Esophagus (tissue), 2 donors: ENCODE measurements at regions not wholly inside any gene's neighbourhood (a gene's known extent, or its start where the extent isn't known, plus 50 kb on each side); places are given as distances from the start of the nearest gene placed in this dataset.

Experiments
- H3K27ac ChIP-seq, 2 donors: one replicate each; pipeline ENCODE4 v1.5.1; 2013; ENCODE audit warnings: low read depth in 2 of 2, mild to moderate bottlenecking in 2 of 2, inconsistent platforms in 1 of 2, low read length in 1 of 2, moderate library complexity in 1 of 2
- H3K27me3 ChIP-seq, 2 donors: one replicate each; pipeline ENCODE4 v1.6.1; 2013; ENCODE audit warnings: low read length in 2 of 2, control low read depth in 1 of 2, mild to moderate bottlenecking in 1 of 2; ENCODE audit not compliant: insufficient read depth in 2 of 2, control insufficient read depth in 1 of 2
- H3K36me3 ChIP-seq, 2 donors: one replicate each; pipeline ENCODE4 v1.6.1; 2013; ENCODE audit warnings: low read length in 1 of 2; ENCODE audit not compliant: control insufficient read depth in 2 of 2, insufficient read depth in 2 of 2
- H3K4me1 ChIP-seq, 2 donors: one replicate each; pipeline ENCODE4 v1.6.1; 2013; ENCODE audit warnings: low read length in 1 of 2; ENCODE audit not compliant: control insufficient read depth in 2 of 2, insufficient read depth in 2 of 2
- H3K4me3 ChIP-seq, 2 donors: one replicate each; pipeline ENCODE4 v1.5.1; 2013; ENCODE audit warnings: low read length in 2 of 2, mild to moderate bottlenecking in 2 of 2, low read depth in 1 of 2, moderate library complexity in 1 of 2
- H3K9me3 ChIP-seq, 2 donors: one replicate each; pipeline ENCODE4 v1.6.1; 2013; ENCODE audit warnings: mild to moderate bottlenecking in 2 of 2, low read depth in 1 of 2, low read length in 1 of 2, moderate library complexity in 1 of 2; ENCODE audit not compliant: control insufficient read depth in 2 of 2, insufficient read depth in 1 of 2
- WGBS, 2 donors: extraction: QIAGEN DNeasy Blood & Tissue Kit; methylation state at CpG; one replicate each; pipeline ENCODE4 v1.1.7; 2013; 5-methylcytosine and 5-hydroxymethylcytosine counted together
- donor health status: healthy with polysubstance abuse.
- donor health status: Bipolar disorder and iron deficiency.

DNA sequence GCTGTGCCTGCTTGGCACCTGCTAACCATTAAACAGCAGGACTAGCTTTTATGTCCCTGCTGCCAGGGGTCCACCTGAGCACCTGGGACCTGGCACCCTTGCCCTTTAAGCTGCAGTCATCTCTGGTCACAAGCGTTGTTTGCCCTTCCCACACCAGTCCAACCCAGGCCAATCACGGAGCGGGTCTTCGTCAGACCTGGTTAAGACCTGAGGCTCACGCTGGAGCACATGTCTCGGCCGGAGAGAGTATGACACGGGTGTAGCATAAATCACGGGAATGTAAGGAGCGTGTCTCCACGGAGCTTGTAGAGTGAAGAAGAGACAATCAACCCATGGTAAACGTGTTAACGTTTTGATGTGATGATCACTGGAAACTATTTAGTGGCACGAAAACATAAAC, 847.3 kb downstream of the BRD1 start:
- Histone ChIP-seq H3K27me3 (no peaks in the 10 kb centered on the region), H3K4me1 (no peaks in the 10 kb centered on the region), H3K27ac (no peak overlapping the region), H3K9me3 (peaks cover 0 to 4% of the 10 kb centered on the region in 2 donors), H3K4me3 (no peak overlapping the region), H3K36me3 (no peaks in the 10 kb centered on the region)
- 84 to 85% methylated on average over 14 of the region's 14 CpGs for WGBS, 2 donors

GRCh38 chr22:48979482-48979881, 848.2 kb downstream of the BRD1 start:
- H3K27me3 ChIP-seq, result no peaks in the 10 kb centered on the region

DNA sequence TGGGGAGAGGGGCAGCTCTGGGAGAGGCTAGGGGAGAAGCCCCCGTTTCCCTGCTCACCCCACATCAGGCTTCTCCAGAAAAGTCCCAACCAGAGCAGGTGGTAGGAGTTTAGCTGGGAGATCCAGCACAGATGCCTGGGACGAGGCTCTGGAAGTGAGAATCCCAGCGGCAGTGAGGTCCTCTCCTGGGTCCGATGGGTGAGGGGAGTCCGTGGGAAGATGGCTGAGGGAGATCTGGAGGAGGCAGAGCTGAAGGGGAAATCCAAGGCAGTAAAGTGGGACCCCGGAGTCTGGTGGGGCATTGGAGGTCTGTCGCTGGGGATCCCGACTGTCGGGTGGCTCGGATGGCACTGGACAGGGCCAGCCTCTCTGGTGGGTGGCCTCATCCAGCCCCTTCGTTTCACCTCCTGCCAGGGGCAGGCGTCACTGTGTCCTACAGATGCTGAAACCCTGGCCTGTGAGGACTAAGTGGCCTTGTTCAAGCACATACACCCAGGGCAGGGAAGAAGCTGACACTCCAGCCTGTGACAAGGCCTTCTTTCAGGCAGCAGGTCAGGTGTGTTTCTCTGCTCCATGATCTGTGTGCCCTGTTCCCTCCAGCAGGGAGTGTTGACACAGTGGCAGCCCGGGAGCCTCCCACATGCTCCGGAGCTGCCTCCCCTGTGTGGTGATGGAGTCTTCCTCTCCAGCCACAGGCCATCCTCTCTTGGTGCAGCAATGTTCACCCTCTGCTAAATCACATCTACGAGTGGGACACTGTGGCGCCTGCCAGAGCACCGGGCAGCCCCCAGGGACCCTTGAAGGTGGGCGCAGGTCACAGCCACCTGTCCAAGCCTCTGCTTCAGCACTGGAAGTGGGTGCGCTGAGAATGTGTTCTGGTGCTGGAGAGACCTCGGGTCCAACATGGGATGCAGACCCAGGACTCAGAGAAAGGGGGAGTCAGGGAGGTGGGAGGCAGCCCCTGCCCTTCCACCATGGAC, 850.8 kb downstream of the BRD1 start:
- H3K27me3 ChIP-seq, result no peaks in the 10 kb centered on the region
- peaks cover 0 to 4% of the 10 kb centered on the region in 2 donors for H3K9me3 ChIP-seq
- H3K4me1 ChIP-seq, result no peaks in the 10 kb centered on the region
- H3K36me3 ChIP-seq, result no peaks in the 10 kb centered on the region
- H3K27ac ChIP-seq, result no peak overlapping the region
- WGBS, 2 donors, result 70 to 74% methylated on average over 19 to 20 of the region's 20 CpGs
- H3K4me3 ChIP-seq, result no peak overlapping the region

More at GRCh38 chr22:48979482-48979881, 848.2 kb downstream of the BRD1 start:
- peaks cover 0 to 4% of the 10 kb centered on the region in 2 donors for H3K9me3 ChIP-seq
- WGBS, 2 donors, result 49 to 53% methylated on average over 4 of the region's 4 CpGs
- no peaks in the 10 kb centered on the region for H3K4me1 ChIP-seq
- no peak overlapping the region for H3K27ac ChIP-seq
- no peaks in the 10 kb centered on the region for H3K36me3 ChIP-seq
- H3K4me3 ChIP-seq, result no peak overlapping the region

- WGBS, 2 donors, result 57 to 59% methylated on average over 3 of the region's 3 CpGs
- Histone ChIP-seq H3K9me3 (peaks cover 0 to 4% of the 10 kb centered on the region in 2 donors), H3K36me3 (no peaks in the 10 kb centered on the region), H3K27ac (no peak overlapping the region), H3K27me3 (no peaks in the 10 kb centered on the region), H3K4me1 (no peaks in the 10 kb centered on the region), H3K4me3 (no peak overlapping the region)
Measured at GRCh38 chr22:48975886-48976285, 851.8 kb downstream of the BRD1 start.

DNA sequence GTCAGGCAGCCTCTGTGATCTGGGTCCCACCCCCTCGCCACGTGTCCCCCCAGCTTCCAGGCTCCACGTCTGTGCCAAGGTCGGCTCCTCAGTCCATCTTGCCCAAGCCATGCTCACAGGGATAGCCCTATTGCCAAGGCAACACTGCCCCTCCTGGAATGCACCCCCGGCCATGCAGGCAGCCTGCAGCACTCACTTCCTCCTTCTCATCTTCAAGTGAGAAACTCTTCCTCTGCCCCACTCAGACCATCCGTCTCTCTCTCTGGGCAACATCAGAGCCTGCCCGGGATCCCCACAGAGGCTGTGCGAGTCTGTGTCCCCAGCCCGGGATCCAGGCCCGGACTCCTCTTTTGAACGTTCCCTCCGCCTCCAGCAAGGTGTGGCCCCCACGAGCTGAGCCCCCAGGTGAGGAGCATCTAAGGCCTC, 852.3 kb downstream of the BRD1 start:
- H3K4me3 ChIP-seq, result no peak overlapping the region
- H3K27me3 ChIP-seq, result no peaks in the 10 kb centered on the region
- peaks cover 0 to 4% of the 10 kb centered on the region in 2 donors for H3K9me3 ChIP-seq
- WGBS, 2 donors, result 76 to 77% methylated on average over 13 of the region's 13 CpGs
- no peak overlapping the region for H3K27ac ChIP-seq
- no peaks in the 10 kb centered on the region for H3K4me1 ChIP-seq
- H3K36me3 ChIP-seq, result no peaks in the 10 kb centered on the region

DNA sequence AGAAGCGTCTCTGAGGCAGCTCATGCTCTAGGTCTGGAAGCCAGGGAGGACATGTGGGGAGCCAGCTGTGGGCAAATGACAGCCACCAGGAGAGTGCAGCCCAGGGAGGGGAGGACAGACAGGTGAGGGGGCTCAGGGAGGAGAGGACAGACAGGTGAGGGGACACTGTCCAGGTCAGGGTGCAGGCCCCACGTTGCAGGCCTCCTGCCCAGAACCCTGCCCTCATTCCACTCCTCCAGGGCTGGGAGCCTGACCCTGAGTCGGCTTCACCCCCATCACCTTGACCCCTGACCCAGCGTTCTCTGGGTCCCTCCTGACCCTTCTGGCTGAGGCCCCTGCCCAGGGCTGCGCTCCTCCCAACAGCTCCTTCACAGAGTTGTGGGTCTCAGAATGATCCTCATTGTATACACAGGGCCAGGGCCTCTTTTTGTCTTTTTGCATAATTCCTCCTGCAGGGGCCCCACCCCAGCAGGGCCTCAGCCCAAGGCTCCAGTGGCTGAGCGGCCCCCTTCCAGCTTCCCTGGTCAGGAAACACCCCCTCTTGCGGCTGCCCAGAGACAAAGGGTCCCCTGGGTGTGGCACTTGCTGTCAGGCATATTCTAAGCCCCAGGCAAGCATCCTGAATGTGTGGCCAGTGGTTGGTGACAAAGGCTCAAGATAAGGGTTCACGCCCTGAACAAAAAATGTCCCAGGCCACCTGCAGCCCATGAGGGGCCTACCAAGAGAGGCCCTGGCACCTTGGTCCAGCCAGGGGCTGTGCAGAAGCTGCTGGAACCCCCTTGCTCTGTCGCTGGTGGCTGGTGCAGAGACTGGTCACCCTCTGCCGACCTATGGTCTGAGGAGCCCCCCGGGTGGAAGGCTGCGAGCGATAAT, 853.0 kb downstream of the BRD1 start:
- 69 to 71% methylated on average over 12 to 13 of the region's 13 CpGs for WGBS, 2 donors
- Histone ChIP-seq H3K36me3 (no peaks in the 10 kb centered on the region), H3K27ac (no peak overlapping the region), H3K27me3 (no peaks in the 10 kb centered on the region), H3K4me1 (no peaks in the 10 kb centered on the region), H3K9me3 (peaks cover 0 to 4% of the 10 kb centered on the region in 2 donors), H3K4me3 (no peak overlapping the region)

DNA sequence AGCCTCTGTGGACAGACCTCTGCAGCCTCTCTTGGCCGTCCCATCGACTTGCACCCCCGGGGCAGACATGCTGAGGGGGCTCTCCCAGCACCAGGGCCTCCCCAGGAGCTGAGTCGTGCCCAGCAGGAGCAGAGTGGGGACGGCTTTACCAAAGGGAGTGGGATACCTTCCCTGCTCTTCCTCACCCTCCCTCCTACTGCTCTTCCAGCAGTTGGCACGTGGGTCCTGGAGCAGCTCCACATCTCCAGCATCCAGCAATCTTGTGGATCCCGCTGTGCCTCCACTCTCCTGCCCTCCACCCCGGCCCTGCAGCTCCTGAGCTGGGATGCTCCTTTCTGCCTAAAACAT, 854.0 kb downstream of the BRD1 start:
- no peak overlapping the region for H3K27ac ChIP-seq
- H3K4me3 ChIP-seq, result no peak overlapping the region
- H3K36me3 ChIP-seq, result no peaks in the 10 kb centered on the region
- WGBS, 2 donors, result 62 to 70% methylated on average over 8 of the region's 8 CpGs
- no peaks in the 10 kb centered on the region for H3K27me3 ChIP-seq
- no peaks in the 10 kb centered on the region for H3K4me1 ChIP-seq
- H3K9me3 ChIP-seq, result no peaks in the 10 kb centered on the region

DNA sequence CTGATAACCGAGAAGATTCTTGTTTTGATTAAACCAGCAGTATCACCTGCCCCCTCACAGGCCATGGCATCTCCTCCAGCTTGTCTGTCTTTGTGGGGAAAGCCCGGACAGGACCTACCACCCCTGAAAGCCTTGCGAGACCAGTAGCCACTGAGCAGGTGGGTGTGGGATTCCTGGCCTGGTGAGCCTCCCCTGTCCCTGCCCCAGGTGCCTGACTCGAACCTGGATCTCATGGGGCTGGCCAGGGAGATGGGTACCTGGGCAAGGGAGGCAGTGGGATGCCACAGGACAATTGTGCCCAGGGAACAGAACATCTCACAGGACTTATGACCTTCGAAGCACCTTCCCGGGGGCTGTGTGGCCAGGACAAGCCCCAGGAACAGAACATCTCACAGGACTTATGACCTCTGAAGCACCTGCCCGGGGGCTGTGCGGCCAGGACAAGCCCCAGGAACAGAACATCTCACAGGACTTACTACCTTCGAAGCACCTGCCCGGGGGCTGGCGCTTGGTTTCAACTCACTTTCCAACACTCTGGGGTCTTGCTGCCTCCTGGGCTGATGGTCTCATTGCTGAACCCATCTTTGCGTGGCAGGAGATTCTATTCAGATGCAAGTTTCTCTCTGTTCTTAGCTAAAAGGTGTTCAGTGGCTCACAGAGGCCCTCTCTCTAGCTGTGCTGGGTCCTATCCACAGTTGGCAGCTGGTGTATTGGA, 854.5 kb downstream of the BRD1 start:
- 83 to 86% methylated on average over 12 of the region's 12 CpGs for WGBS, 2 donors

More for the DNA sequence above, 854.5 kb downstream of the BRD1 start:
- no peaks in the 10 kb centered on the region for H3K4me1 ChIP-seq
- no peak overlapping the region for H3K27ac ChIP-seq
- no peaks in the 10 kb centered on the region for H3K36me3 ChIP-seq
- H3K4me3 ChIP-seq, result no peak overlapping the region
- no peaks in the 10 kb centered on the region for H3K9me3 ChIP-seq
- no peaks in the 10 kb centered on the region for H3K27me3 ChIP-seq
